ENCODE measurements at regions not wholly inside any gene's neighbourhood (a gene's known extent, or its start where the extent isn't known, plus 50 kb on each side); places are given as distances from the start of the nearest gene placed in this dataset.

DNA sequence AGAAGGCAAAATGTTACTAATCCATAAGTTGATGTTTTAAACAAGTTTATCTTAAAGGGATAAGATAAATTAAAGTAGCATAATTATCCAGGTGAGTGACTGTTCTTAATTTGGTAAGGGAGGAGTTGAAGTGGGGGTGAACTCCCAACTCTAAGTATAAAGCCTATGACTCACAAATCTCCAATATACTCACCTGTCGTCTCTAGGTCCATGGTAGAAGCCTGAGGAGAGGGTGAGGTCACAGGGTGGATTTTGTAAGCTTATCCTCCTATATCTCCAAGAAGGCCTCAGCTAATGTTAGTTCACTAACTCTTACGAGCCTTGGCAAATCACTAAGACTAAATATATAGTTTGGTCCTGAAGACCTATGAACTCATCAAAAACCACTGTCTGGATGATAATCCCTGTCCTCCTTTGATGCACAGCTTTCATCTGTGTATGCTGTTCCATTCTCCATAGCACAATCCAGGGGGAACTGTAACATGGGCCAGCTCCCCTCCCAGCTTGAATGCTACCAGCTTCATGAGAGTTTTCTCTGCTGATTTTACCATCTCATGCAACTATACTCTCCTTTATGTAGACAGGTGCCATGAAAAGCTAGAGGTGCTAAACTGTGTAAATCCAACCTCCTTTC lies 158.7 kb downstream of the BTC start:
- H3K4me3 ChIP-seq, result no peak overlapping the region
- H3K4me1 ChIP-seq, result peaks cover 0 to 8% (median 0%) of the 10 kb centered on the region in 6 donors
- H3K9me3 ChIP-seq, result no peaks in the 10 kb centered on the region
- intact Hi-C loops (cut with DNase I; ENCODE audit: low total_unique reads), result no loop called here
- H3K27me3 ChIP-seq (replicated peaks in 1 of 7), result peaks cover 0 to 9% (median 0%) of the 10 kb centered on the region in 7 donors
- H3K36me3 ChIP-seq, result no peaks in the 10 kb centered on the region
- 78 to 96% (median 80%) methylated on average over 2 of the region's 2 CpGs for WGBS, 5 donors
- no peak for DNase-seq
- H3K27ac ChIP-seq, result no peak overlapping the region
- no peak for TF ChIP-seq POLR2A (IDR thresholded peaks at IDR 0.05)
- no peak for TF ChIP-seq POLR2AphosphoS5 (IDR thresholded peaks at IDR 0.05)
- TF ChIP-seq, protein P1, sequence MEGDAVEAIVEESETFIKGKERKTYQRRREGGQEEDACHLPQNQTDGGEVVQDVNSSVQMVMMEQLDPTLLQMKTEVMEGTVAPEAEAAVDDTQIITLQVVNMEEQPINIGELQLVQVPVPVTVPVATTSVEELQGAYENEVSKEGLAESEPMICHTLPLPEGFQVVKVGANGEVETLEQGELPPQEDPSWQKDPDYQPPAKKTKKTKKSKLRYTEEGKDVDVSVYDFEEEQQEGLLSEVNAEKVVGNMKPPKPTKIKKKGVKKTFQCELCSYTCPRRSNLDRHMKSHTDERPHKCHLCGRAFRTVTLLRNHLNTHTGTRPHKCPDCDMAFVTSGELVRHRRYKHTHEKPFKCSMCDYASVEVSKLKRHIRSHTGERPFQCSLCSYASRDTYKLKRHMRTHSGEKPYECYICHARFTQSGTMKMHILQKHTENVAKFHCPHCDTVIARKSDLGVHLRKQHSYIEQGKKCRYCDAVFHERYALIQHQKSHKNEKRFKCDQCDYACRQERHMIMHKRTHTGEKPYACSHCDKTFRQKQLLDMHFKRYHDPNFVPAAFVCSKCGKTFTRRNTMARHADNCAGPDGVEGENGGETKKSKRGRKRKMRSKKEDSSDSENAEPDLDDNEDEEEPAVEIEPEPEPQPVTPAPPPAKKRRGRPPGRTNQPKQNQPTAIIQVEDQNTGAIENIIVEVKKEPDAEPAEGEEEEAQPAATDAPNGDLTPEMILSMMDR (IDR thresholded peaks at IDR 0.05 in 8 of 11, conservative IDR thresholded peaks at IDR 0.05 in 3 of 11), result no peak

DNA sequence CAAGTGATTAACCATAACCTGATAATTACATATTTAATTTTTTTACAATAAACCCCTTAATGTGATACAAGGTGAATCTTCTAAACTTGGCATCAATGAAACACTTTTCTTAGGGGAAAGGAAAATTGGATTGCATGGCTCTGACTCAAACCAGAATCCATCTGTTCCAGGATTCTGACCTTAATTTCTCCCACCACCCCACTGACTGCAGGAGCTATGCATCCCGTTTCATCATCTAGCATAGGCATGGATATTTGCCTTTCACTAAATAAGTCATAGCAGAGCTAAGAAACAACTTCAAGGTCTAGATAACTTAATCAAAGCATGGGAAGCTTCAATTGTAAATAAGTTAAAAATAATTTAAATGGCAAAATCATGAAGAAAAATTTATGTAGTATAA lies 156.3 kb downstream of the BTC start:
- Histone ChIP-seq H3K36me3 (no peaks in the 10 kb centered on the region), H3K27ac (no peak overlapping the region), H3K4me3 (no peak overlapping the region), H3K9me3 (no peaks in the 10 kb centered on the region), H3K27me3 (replicated peaks in 1 of 7) (peaks cover 0 to 4% (median 0%) of the 10 kb centered on the region in 7 donors), H3K4me1 (peaks cover 0 to 2% (median 0%) of the 10 kb centered on the region in 6 donors)
- TF ChIP-seq POLR2A (IDR thresholded peaks at IDR 0.05) (no peak), POLR2AphosphoS5 (IDR thresholded peaks at IDR 0.05) (no peak)
- TF ChIP-seq, protein P1 (IDR thresholded peaks at IDR 0.05 in 8 of 11, conservative IDR thresholded peaks at IDR 0.05 in 3 of 11), result no peak
- DNase-seq, result no peak
- intact Hi-C loops (cut with DNase I; ENCODE audit: low total_unique reads), result no loop called here
- WGBS, 5 donors, result 72 to 86% (median 77%) methylated on average over 1 of the region's 1 CpG

DNA sequence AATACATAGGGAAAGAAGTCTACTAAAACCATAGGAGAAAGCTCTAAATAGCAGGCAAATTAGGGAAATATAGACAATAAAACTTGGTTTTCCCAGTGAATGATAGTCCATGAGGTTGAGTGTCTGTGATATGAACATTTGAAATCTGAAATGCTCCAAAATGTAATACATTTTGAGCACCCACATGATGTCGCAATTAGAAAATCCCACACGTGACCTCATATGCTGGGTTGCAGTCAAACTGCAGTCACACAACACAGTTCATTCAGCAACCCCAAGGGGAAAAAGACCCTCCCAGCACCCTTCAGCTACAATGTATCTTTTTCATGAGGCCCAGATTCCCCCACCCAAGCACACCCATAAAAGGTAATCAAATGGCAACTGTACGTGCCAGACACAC lies 155.6 kb downstream of the BTC start:
- Histone ChIP-seq H3K27me3 (replicated peaks in 1 of 7) (no peaks in the 10 kb centered on the region), H3K4me3 (no peak overlapping the region), H3K27ac (no peak overlapping the region), H3K9me3 (no peaks in the 10 kb centered on the region), H3K36me3 (no peaks in the 10 kb centered on the region), H3K4me1 (no peaks in the 10 kb centered on the region)
- WGBS, 5 donors, result 53 to 71% (median 66%) methylated on average over 3 of the region's 3 CpGs
- DNase-seq, result no peak
- intact Hi-C loops (cut with DNase I; ENCODE audit: low total_unique reads), result no loop called here
- TF ChIP-seq POLR2AphosphoS5 (IDR thresholded peaks at IDR 0.05) (no peak), POLR2A (IDR thresholded peaks at IDR 0.05) (no peak)
- TF ChIP-seq, protein P1 (IDR thresholded peaks at IDR 0.05 in 8 of 11, conservative IDR thresholded peaks at IDR 0.05 in 3 of 11), result no peak

DNA sequence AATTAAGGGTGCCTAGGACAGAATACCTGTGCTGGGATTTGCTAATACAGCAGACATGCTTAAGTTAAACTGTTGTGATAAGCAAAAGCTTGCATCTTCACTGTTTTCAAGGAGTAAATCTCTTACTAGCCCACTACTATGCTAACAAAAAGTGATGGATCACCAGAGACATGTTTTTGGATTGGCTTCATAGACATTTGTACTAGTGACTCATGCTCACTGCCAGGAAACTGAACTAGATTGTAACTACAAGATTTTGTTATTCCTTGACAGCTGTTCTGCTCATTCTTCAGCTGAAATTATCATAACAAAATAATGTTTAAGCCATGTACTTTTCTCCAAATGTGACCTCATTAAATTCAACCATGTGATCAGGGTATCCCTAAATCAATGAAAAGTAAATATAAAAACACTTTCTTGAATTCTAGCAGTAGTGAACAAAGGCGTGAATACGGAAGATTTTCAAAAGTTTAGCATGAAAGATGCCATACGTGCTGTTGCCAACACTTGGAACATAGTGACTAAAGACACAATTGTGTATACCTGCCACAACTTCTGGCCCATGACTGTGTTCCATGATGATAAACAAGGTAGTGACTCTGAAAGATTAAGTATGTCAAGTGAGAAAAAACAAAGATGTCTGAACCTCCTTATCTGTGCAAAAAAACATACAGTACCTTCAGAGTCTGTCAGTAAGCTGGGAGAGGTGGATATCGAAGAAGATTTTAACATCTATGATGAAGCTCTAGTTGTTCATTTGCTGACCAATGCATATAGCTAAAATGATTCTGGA lies 154.0 kb downstream of the BTC start:
- TF ChIP-seq POLR2A (IDR thresholded peaks at IDR 0.05) (no peak), POLR2AphosphoS5 (IDR thresholded peaks at IDR 0.05) (no peak)
- TF ChIP-seq, protein P1 (IDR thresholded peaks at IDR 0.05 in 8 of 11, conservative IDR thresholded peaks at IDR 0.05 in 3 of 11), result no peak
- intact Hi-C loops (cut with DNase I; ENCODE audit: low total_unique reads), result no loop called here
- Histone ChIP-seq H3K4me3 (no peak overlapping the region), H3K9me3 (peaks cover 0 to 6% (median 0%) of the 10 kb centered on the region in 8 donors), H3K27ac (no peak overlapping the region), H3K27me3 (replicated peaks in 1 of 7) (no peaks in the 10 kb centered on the region), H3K4me1 (no peaks in the 10 kb centered on the region), H3K36me3 (no peaks in the 10 kb centered on the region)
- DNase-seq, result no peak
- 86 to 96% (median 92%) methylated on average over 4 of the region's 4 CpGs for WGBS, 5 donors
